Fibroblast of lung (primary cell): ENCODE measurements at regions not wholly inside any gene's neighbourhood (a gene's known extent, or its start where the extent isn't known, plus 50 kb on each side); places are given as distances from the start of the nearest gene placed in this dataset.

Experiments
- DNase-seq, 2 donors: peaks; one replicate each; pipeline versions ENCODE4 v3.0.0 to v3.0.0-alpha.2; 2010; ENCODE audit warnings: low read depth in 2 of 2
- H2AFZ ChIP-seq: 2 replicates; pipeline ENCODE4 v1.5.1; 2012; ENCODE audit warnings: low read length, control low read depth, inconsistent platforms
- H3K27ac ChIP-seq: 2 replicates; pipeline ENCODE4 v1.5.1; 2011; ENCODE audit warnings: low read length, control low read depth; ENCODE audit not compliant: insufficient read depth
- H3K27me3 ChIP-seq: 2 replicates; pipeline ENCODE4 v1.5.1; 2011; ENCODE audit warnings: mild to moderate bottlenecking, low read length; ENCODE audit not compliant: control insufficient read depth, insufficient read depth
- H3K36me3 ChIP-seq: 2 replicates; pipeline ENCODE4 v1.5.1; 2011; ENCODE audit warnings: low read length; ENCODE audit not compliant: control insufficient read depth, insufficient read depth
- H3K4me1 ChIP-seq: 2 replicates; pipeline ENCODE4 v1.5.1; 2011; ENCODE audit warnings: low read length; ENCODE audit not compliant: control insufficient read depth, insufficient read depth; ENCODE audit errors: extremely low read depth
- H3K4me2 ChIP-seq: 2 replicates; pipeline ENCODE4 v1.5.1; 2011; ENCODE audit warnings: low read length, control low read depth; ENCODE audit not compliant: insufficient read depth; ENCODE audit errors: extremely low read depth
- H3K4me3 ChIP-seq, 4 experiments: fragments of 200-600 bp in 1 of 4; sonication (generic) in 1 of 4; replicated peaks in 1 of 4; 2 replicates each; pipeline ENCODE4 v1.5.1; 2011 to 2016; ENCODE audit warnings: low read length in 4 of 4, low read depth in 3 of 4, mild to moderate bottlenecking in 3 of 4, control low read depth in 2 of 4, inconsistent platforms in 1 of 4, mixed read lengths in 1 of 4; ENCODE audit not compliant: insufficient read depth in 1 of 4; ENCODE audit errors: control extremely low read depth in 1 of 4
- H3K79me2 ChIP-seq: 2 replicates; pipeline ENCODE4 v1.5.1; 2012; ENCODE audit warnings: mild to moderate bottlenecking, low read length, inconsistent platforms; ENCODE audit not compliant: control insufficient read depth, insufficient read depth
- H3K9ac ChIP-seq: 2 replicates; pipeline ENCODE4 v1.5.1; 2011; ENCODE audit warnings: mild to moderate bottlenecking, low read length, control low read depth; ENCODE audit not compliant: insufficient read depth
- H3K9me3 ChIP-seq: 2 replicates; pipeline ENCODE4 v1.5.1; 2012; ENCODE audit warnings: low read depth, low read length; ENCODE audit not compliant: control insufficient read depth, insufficient read depth
- H4K20me1 ChIP-seq: 2 replicates; pipeline ENCODE4 v1.5.1; 2011; ENCODE audit warnings: low read length; ENCODE audit not compliant: control insufficient read depth, insufficient read depth; ENCODE audit errors: extremely low read depth
- EZH2 ChIP-seq: IDR thresholded peaks from 2 replicates; pipeline ENCODE4 v1.5.1; 2012; ENCODE audit warnings: low read length, control low read depth, mild to moderate bottlenecking; ENCODE audit errors: missing control alignments
- TF ChIP-seq, protein P1 (sequence below), 2 donors: IDR thresholded peaks in 1 of 2; conservative IDR thresholded peaks in 1 of 2; 1 replicate in 1 of 2; 2 replicates in 1 of 2; pipeline ENCODE4 v1.5.1; 2011 to 2012; ENCODE audit warnings: low read length in 2 of 2, control low read depth in 1 of 2, inconsistent platforms in 1 of 2, low read depth in 1 of 2, mild to moderate bottlenecking in 1 of 2

DNA sequence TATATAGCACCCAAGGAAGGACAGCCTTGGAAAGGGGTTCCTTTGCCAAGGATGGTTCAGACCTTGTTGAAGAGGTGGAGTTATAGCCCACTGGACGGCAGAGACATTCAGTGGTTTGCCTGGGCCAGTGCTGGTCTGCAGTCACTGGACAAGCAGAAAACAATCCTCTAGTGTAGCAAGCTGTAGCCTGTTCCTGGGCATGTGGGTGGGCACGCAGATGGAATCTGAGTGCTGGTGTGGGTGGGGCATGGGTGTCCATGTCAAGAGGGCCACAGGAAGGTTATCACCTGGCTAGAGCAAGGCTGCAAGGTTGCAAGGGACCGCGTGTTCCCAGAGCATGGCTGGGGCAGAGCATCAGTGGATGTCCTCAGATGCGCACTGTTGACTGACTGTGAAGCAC is 244.7 kb downstream of the PTPRU start:
- Histone ChIP-seq H4K20me1 (no peaks in the 10 kb centered on the region), H3K4me2 (no peak overlapping the region), H3K4me1 (no peaks in the 10 kb centered on the region), H3K9ac (no peak overlapping the region), H3K36me3 (no peaks in the 10 kb centered on the region), H3K27me3 (peaks cover 5% of the 10 kb centered on the region), H3K4me3 (no peak overlapping the region), H3K9me3 (no peaks in the 10 kb centered on the region), H2AFZ (no peak overlapping the region), H3K79me2 (no peaks in the 10 kb centered on the region), H3K27ac (no peak overlapping the region)
- no peak for DNase-seq
- no peak for TF ChIP-seq EZH2
- TF ChIP-seq, protein P1, sequence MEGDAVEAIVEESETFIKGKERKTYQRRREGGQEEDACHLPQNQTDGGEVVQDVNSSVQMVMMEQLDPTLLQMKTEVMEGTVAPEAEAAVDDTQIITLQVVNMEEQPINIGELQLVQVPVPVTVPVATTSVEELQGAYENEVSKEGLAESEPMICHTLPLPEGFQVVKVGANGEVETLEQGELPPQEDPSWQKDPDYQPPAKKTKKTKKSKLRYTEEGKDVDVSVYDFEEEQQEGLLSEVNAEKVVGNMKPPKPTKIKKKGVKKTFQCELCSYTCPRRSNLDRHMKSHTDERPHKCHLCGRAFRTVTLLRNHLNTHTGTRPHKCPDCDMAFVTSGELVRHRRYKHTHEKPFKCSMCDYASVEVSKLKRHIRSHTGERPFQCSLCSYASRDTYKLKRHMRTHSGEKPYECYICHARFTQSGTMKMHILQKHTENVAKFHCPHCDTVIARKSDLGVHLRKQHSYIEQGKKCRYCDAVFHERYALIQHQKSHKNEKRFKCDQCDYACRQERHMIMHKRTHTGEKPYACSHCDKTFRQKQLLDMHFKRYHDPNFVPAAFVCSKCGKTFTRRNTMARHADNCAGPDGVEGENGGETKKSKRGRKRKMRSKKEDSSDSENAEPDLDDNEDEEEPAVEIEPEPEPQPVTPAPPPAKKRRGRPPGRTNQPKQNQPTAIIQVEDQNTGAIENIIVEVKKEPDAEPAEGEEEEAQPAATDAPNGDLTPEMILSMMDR (conservative IDR thresholded peaks at IDR 0.05 in 1 of 2, IDR thresholded peaks at IDR 0.05 in 1 of 2; ENCODE audit: low read depth in 1 of 2, low read length in 2 of 2) = no peak

DNA sequence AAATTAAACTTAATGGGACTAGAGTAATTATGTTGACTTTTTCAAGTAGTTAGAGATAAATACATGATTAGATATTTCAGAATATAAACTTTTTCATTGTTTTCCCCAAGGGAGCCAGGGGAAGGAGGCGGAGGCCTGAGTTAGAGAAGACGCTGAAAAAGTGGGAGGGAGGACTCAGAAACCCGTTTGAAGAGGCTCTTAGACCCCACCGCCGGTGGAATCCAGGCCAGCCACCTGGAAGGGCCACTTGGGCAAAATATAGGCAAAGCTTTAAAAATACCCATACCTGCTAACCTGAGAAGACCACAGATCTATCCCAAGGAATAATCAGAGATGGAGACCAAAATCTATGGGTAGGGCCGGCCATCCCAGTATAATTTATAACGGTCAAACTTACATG is 242.6 kb downstream of the PTPRU start:
- Histone ChIP-seq H3K9me3 (no peaks in the 10 kb centered on the region), H3K36me3 (no peaks in the 10 kb centered on the region), H3K27ac (no peak overlapping the region), H3K9ac (no peak overlapping the region), H4K20me1 (peaks cover 2% of the 10 kb centered on the region), H3K27me3 (peaks cover 5% of the 10 kb centered on the region), H3K79me2 (no peaks in the 10 kb centered on the region), H3K4me3 (no peak overlapping the region), H3K4me1 (no peaks in the 10 kb centered on the region), H3K4me2 (no peak overlapping the region), H2AFZ (no peak overlapping the region)
- TF ChIP-seq, protein P1 (conservative IDR thresholded peaks at IDR 0.05 in 1 of 2, IDR thresholded peaks at IDR 0.05 in 1 of 2; ENCODE audit: low read depth in 1 of 2, low read length in 2 of 2) = no peak
- TF ChIP-seq EZH2 = no peak
- DNase-seq = no peak

DNA sequence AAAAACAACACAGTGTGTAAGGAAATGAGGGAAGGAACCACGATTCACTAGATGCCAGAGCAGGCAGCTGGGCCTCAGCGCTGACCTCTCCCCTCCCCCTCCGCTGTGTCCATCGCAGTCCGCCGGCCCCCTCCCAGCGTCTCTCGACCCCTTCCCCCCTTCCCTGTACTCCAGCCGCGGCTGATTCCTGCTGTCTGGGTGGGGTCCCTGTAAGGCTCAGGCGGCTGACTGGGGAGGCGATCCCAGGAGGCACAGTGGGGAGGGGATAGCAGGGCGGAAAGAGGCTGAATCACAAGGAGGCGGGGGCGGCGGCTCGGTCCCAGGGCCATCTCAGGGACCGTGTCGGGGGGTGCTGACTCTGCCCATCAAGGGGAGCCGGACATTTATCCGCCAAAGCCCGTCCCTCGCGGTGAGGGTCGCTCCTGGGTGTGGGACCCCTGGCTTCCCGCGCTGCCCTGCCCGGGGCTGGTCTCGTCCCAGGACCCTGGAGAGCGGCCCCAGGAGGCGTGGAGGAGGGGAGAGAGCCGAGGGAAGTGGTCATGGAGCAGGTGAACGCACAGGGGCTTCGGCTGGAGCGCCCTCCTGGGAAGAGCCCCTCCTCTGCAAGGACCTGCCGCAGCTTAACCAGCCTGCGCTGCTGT is 241.9 kb downstream of the PTPRU start:
- no peak overlapping the region for H3K4me3 ChIP-seq
- H3K79me2 ChIP-seq = no peaks in the 10 kb centered on the region
- no peak overlapping the region for H3K4me2 ChIP-seq
- no peaks in the 10 kb centered on the region for H3K36me3 ChIP-seq
- TF ChIP-seq, protein P1 (conservative IDR thresholded peaks at IDR 0.05 in 1 of 2, IDR thresholded peaks at IDR 0.05 in 1 of 2; ENCODE audit: low read depth in 1 of 2, low read length in 2 of 2) = no peak
- no peak for TF ChIP-seq EZH2
- H3K9me3 ChIP-seq = no peaks in the 10 kb centered on the region
- H3K9ac ChIP-seq = no peak overlapping the region
- H4K20me1 ChIP-seq = peaks cover 2% of the 10 kb centered on the region
- DNase-seq = no peak
- H2AFZ ChIP-seq = no peak overlapping the region
- H3K27ac ChIP-seq = no peak overlapping the region
- peaks cover 5% of the 10 kb centered on the region for H3K27me3 ChIP-seq
- H3K4me1 ChIP-seq = no peaks in the 10 kb centered on the region
